Stomach (tissue), 8 donors: ENCODE measurements at regions not wholly inside any gene's neighbourhood (a gene's known extent, or its start where the extent isn't known, plus 50 kb on each side); places are given as distances from the start of the nearest gene placed in this dataset.
A peak's percentile ranks its signal among the peaks of the same experiment; 100 is the strongest.

ENCODE experiments used
- DNase-seq, 2 donors: peaks; one replicate each; pipeline versions ENCODE4 v3.0.0 to v3.0.0-alpha.2; 2013 to 2019
- H3K27ac ChIP-seq, 5 donors: fragments of 200-600 bp in 4 of 5; sonication (generic) in 4 of 5; one replicate each; pipeline ENCODE4 v1.5.1; 2013 to 2019; ENCODE audit warnings: mild to moderate bottlenecking in 1 of 5, moderate library complexity in 1 of 5
- H3K27me3 ChIP-seq, 3 donors: fragments of 200-600 bp; sonication (generic); one replicate each; pipeline ENCODE4 v1.5.1; 2017 to 2019; ENCODE audit warnings: mixed run types in 1 of 3
- H3K36me3 ChIP-seq, 4 donors: fragments of 200-600 bp; sonication (generic); 1 replicate in 3 of 4; 2 replicates in 1 of 4; pipeline ENCODE4 v1.5.1; 2016 to 2019
- H3K4me1 ChIP-seq, 4 donors: fragments of 200-600 bp; sonication (generic); one replicate each; pipeline ENCODE4 v1.5.1; 2016 to 2019
- H3K4me3 ChIP-seq, 4 donors: fragments of 200-600 bp; sonication (generic) in 3 of 4; one replicate each; pipeline ENCODE4 v1.5.1; 2016 to 2019; ENCODE audit warnings: mild to moderate bottlenecking in 1 of 4
- H3K9me3 ChIP-seq, 4 donors: fragments of 200-600 bp; sonication (generic); one replicate each; pipeline ENCODE4 v1.5.1; 2016 to 2019
- CTCF ChIP-seq, 7 experiments: fragments of 450-650 bp in 4 of 7; fragments of 200-600 bp in 3 of 7; sonication (generic) in 3 of 7; IDR thresholded peaks; one replicate each; pipeline ENCODE4 v1.5.1; 2016 to 2019; ENCODE audit warnings: antibody characterized with exemption in 7 of 7, control low read depth in 2 of 7, mild to moderate bottlenecking in 1 of 7
- EP300 ChIP-seq: sonication (generic); formaldehyde crosslinking; IDR thresholded peaks from one replicate; pipeline ENCODE4 v1.6.1; 2017; ENCODE audit warnings: antibody characterized with exemption
- POLR2A ChIP-seq, 4 donors: fragments of 450-650 bp; IDR thresholded peaks; one replicate each; pipeline ENCODE4 v1.6.1; 2016; ENCODE audit warnings: antibody characterized with exemption in 4 of 4, control low read depth in 2 of 4, mild to moderate bottlenecking in 1 of 4, moderate library complexity in 1 of 4
- POLR2AphosphoS5 ChIP-seq, 3 donors: sonication (generic); formaldehyde crosslinking; IDR thresholded peaks; one replicate each; pipeline ENCODE4 v1.6.1; 2016; ENCODE audit warnings: antibody characterized with exemption in 3 of 3
- WGBS, 5 donors: extraction: QIAGEN DNeasy Blood & Tissue Kit in 3 of 5; methylation state at CpG; one replicate each; pipeline versions ENCODE4 v1.1.5 to v1.1.7; 2013 to 2018; 5-methylcytosine and 5-hydroxymethylcytosine counted together
- intact Hi-C: fragments of 100-400 bp; cut with DNase I; formaldehyde crosslinking; loops from one replicate; pipeline ENCODE4 v1.15.1; 2023; ENCODE audit warnings: low total_unique reads
- donor health status: healthy with polysubstance abuse.
- donor health status: Bipolar disorder and iron deficiency.
- donor health status: healthy.

GRCh38 chr6:93059911-93060310, 359.4 kb downstream of the EPHA7 start:
- no peak for TF ChIP-seq EP300
- no peak for TF ChIP-seq POLR2AphosphoS5 (IDR thresholded peaks at IDR 0.05)
- TF ChIP-seq POLR2A (IDR thresholded peaks at IDR 0.05), result no peak
- no peak for TF ChIP-seq CTCF (IDR thresholded peaks at IDR 0.05)
- H3K27me3 ChIP-seq, result no peaks in the 10 kb centered on the region
- H3K36me3 ChIP-seq, result no peaks in the 10 kb centered on the region
- no peak for DNase-seq
- H3K4me3 ChIP-seq, result no peak overlapping the region
- WGBS, 5 donors, result 20 to 34% (median 31%) methylated on average over 3 of the region's 3 CpGs
- H3K9me3 ChIP-seq, result no peaks in the 10 kb centered on the region
- H3K4me1 ChIP-seq, result no peaks in the 10 kb centered on the region
- no peak overlapping the region for H3K27ac ChIP-seq
- intact Hi-C loops, result no loop called here

- H3K27ac ChIP-seq, result no peak overlapping the region
- no peak overlapping the region for H3K4me3 ChIP-seq
- intact Hi-C loops, result no loop called here
- no peaks in the 10 kb centered on the region for H3K9me3 ChIP-seq
- TF ChIP-seq POLR2AphosphoS5 (IDR thresholded peaks at IDR 0.05), result no peak
- TF ChIP-seq EP300, result no peak
- TF ChIP-seq POLR2A (IDR thresholded peaks at IDR 0.05), result no peak
- no peak for TF ChIP-seq CTCF (IDR thresholded peaks at IDR 0.05)
- H3K27me3 ChIP-seq, result no peaks in the 10 kb centered on the region
- no peak for DNase-seq
- H3K4me1 ChIP-seq, result no peaks in the 10 kb centered on the region
- no peaks in the 10 kb centered on the region for H3K36me3 ChIP-seq
Observed at GRCh38 chr6:93057584-93057983, 361.8 kb downstream of the EPHA7 start.

- no peaks in the 10 kb centered on the region for H3K9me3 ChIP-seq
- no peak for TF ChIP-seq CTCF (IDR thresholded peaks at IDR 0.05)
- no peak for TF ChIP-seq POLR2AphosphoS5 (IDR thresholded peaks at IDR 0.05)
- TF ChIP-seq POLR2A (IDR thresholded peaks at IDR 0.05), result no peak
- no peak for TF ChIP-seq EP300
- intact Hi-C loops, result no loop called here
- H3K27ac ChIP-seq, result no peak overlapping the region
- H3K27me3 ChIP-seq, result no peaks in the 10 kb centered on the region
- DNase-seq, result no peak
- H3K4me3 ChIP-seq, result no peak overlapping the region
- no peaks in the 10 kb centered on the region for H3K4me1 ChIP-seq
- no peaks in the 10 kb centered on the region for H3K36me3 ChIP-seq
Observed at GRCh38 chr6:93048381-93048780, 371.0 kb downstream of the EPHA7 start.

GRCh38 chr6:93047033-93047432, 372.3 kb downstream of the EPHA7 start:
- DNase-seq, result no peak
- Histone ChIP-seq H3K36me3 (no peaks in the 10 kb centered on the region), H3K27me3 (no peaks in the 10 kb centered on the region), H3K9me3 (no peaks in the 10 kb centered on the region), H3K27ac (no peak overlapping the region), H3K4me3 (no peak overlapping the region), H3K4me1 (no peaks in the 10 kb centered on the region)
- WGBS, 5 donors, result 50 to 97% (median 66%) methylated on average over 3 of the region's 3 CpGs
- no peak for TF ChIP-seq POLR2A (IDR thresholded peaks at IDR 0.05)
- no peak for TF ChIP-seq EP300
- no peak for TF ChIP-seq CTCF (IDR thresholded peaks at IDR 0.05)
- TF ChIP-seq POLR2AphosphoS5 (IDR thresholded peaks at IDR 0.05), result no peak
- intact Hi-C loops, result no loop called here

GRCh38 chr6:93045156-93045555, 374.2 kb downstream of the EPHA7 start:
- no peaks in the 10 kb centered on the region for H3K27me3 ChIP-seq
- 7 to 28% (median 20%) methylated on average over 1 of the region's 1 CpG for WGBS, 5 donors
- intact Hi-C loops, result no loop called here
- H3K9me3 ChIP-seq, result no peaks in the 10 kb centered on the region
- H3K4me3 ChIP-seq, result no peak overlapping the region
- no peaks in the 10 kb centered on the region for H3K4me1 ChIP-seq
- H3K27ac ChIP-seq, result no peak overlapping the region
- TF ChIP-seq POLR2AphosphoS5 (IDR thresholded peaks at IDR 0.05) (no peak), EP300 (no peak), POLR2A (IDR thresholded peaks at IDR 0.05) (no peak), CTCF (IDR thresholded peaks at IDR 0.05) (no peak)
- H3K36me3 ChIP-seq, result no peaks in the 10 kb centered on the region
- DNase-seq, result peak in 1 of 2 donors; percentile 17
